ENCODE measurements at regions not wholly inside any gene's neighbourhood (a gene's known extent, or its start where the extent isn't known, plus 50 kb on each side); places are given as distances from the start of the nearest gene placed in this dataset.

- TF ChIP-seq CTCF (IDR thresholded peaks at IDR 0.05; ENCODE audit: extremely low read depth, insufficient read depth, missing control alignments): no peak
- in situ Hi-C loops (cut with MboI; ENCODE audit: low pct_unique_long_range_greater_than_20kb, low sequenced_read_pairs, unreplicated experiment): no loop called here
- no peak for DNase-seq (ENCODE audit: low spot score)
Observed at GRCh38 chr10:10044922-10045764, 972.5 kb upstream of the CELF2 start.

- DNase-seq (ENCODE audit: low spot score): peak; percentile 7
- in situ Hi-C loops (cut with MboI; ENCODE audit: low pct_unique_long_range_greater_than_20kb, low sequenced_read_pairs, unreplicated experiment): no loop called here
- TF ChIP-seq CTCF (IDR thresholded peaks at IDR 0.05; ENCODE audit: extremely low read depth, insufficient read depth, missing control alignments): no peak
Observed at GRCh38 chr10:10045765-10046028, 972.0 kb upstream of the CELF2 start.

GRCh38 chr10:10047426-10047825 lies 970.2 kb upstream of the CELF2 start:
- TF ChIP-seq CTCF (IDR thresholded peaks at IDR 0.05; ENCODE audit: extremely low read depth, insufficient read depth, missing control alignments): no peak
- DNase-seq (ENCODE audit: low spot score): no peak
- in situ Hi-C loops (cut with MboI; ENCODE audit: low pct_unique_long_range_greater_than_20kb, low sequenced_read_pairs, unreplicated experiment): no loop called here

GRCh38 chr10:10053051-10053450 lies 964.6 kb upstream of the CELF2 start:
- no peak for DNase-seq (ENCODE audit: low spot score)
- in situ Hi-C loops (cut with MboI; ENCODE audit: low pct_unique_long_range_greater_than_20kb, low sequenced_read_pairs, unreplicated experiment): no loop called here
- no peak for TF ChIP-seq CTCF (IDR thresholded peaks at IDR 0.05; ENCODE audit: extremely low read depth, insufficient read depth, missing control alignments)

- TF ChIP-seq CTCF (IDR thresholded peaks at IDR 0.05; ENCODE audit: extremely low read depth, insufficient read depth, missing control alignments): no peak
- no peak for DNase-seq (ENCODE audit: low spot score)
- in situ Hi-C loops (cut with MboI; ENCODE audit: low pct_unique_long_range_greater_than_20kb, low sequenced_read_pairs, unreplicated experiment): no loop called here
Observed at GRCh38 chr10:10054466-10054865, 963.2 kb upstream of the CELF2 start.

- TF ChIP-seq CTCF (IDR thresholded peaks at IDR 0.05; ENCODE audit: extremely low read depth, insufficient read depth, missing control alignments): no peak
- no peak for DNase-seq (ENCODE audit: low spot score)
- in situ Hi-C loops (cut with MboI; ENCODE audit: low pct_unique_long_range_greater_than_20kb, low sequenced_read_pairs, unreplicated experiment): no loop called here
Observed at GRCh38 chr10:10055656-10056442, 961.8 kb upstream of the CELF2 start.

Data from GM13977 (cell line).